Stimulated activated CD8-positive, alpha-beta memory T cell treated with anti-CD3 and anti-CD28 coated beads, Interleukin-12 subunit alpha, Interleukin-12 subunit beta, amount 100 ng/mL, for 24 hours (primary cell): ENCODE measurements at regions not wholly inside any gene's neighbourhood (a gene's known extent, or its start where the extent isn't known, plus 50 kb on each side); places are given as distances from the start of the nearest gene placed in this dataset.

ENCODE experiments used
- DNase-seq: peaks from one replicate; pipeline ENCODE4 v3.0.0-alpha.2; 2020; ENCODE audit errors: extremely low read depth

- no peak for DNase-seq
Measured at GRCh38 chr22:48897645-48898370, 929.9 kb downstream of the BRD1 start.

GRCh38 chr22:48896766-48897644, 930.7 kb downstream of the BRD1 start:
- no peak for DNase-seq

GRCh38 chr22:48895831-48896765, 931.6 kb downstream of the BRD1 start:
- no peak for DNase-seq

- no peak for DNase-seq
Measured at GRCh38 chr22:48895336-48895735, 932.3 kb downstream of the BRD1 start.

- DNase-seq = no peak
Measured at GRCh38 chr22:48894804-48895250, 932.8 kb downstream of the BRD1 start.

GRCh38 chr22:48894064-48894671, 933.5 kb downstream of the BRD1 start:
- DNase-seq = no peak

GRCh38 chr22:48893288-48894063, 934.2 kb downstream of the BRD1 start:
- no peak for DNase-seq

- no peak for DNase-seq
Measured at GRCh38 chr22:48892578-48893287, 934.9 kb downstream of the BRD1 start.

- DNase-seq = no peak
Measured at GRCh38 chr22:48891688-48892577, 935.7 kb downstream of the BRD1 start.

- no peak for DNase-seq
Measured at GRCh38 chr22:48890693-48891554, 936.7 kb downstream of the BRD1 start.

- DNase-seq = no peak
Measured at GRCh38 chr22:48889887-48890692, 937.6 kb downstream of the BRD1 start.

GRCh38 chr22:48889209-48889830, 938.4 kb downstream of the BRD1 start:
- no peak for DNase-seq

- DNase-seq = no peak
Measured at GRCh38 chr22:48888466-48889208, 939.0 kb downstream of the BRD1 start.

GRCh38 chr22:48887394-48888332, 940.0 kb downstream of the BRD1 start:
- no peak for DNase-seq
